ENCODE measurements at regions not wholly inside any gene's neighbourhood (a gene's known extent, or its start where the extent isn't known, plus 50 kb on each side); places are given as distances from the start of the nearest gene placed in this dataset.

DNA sequence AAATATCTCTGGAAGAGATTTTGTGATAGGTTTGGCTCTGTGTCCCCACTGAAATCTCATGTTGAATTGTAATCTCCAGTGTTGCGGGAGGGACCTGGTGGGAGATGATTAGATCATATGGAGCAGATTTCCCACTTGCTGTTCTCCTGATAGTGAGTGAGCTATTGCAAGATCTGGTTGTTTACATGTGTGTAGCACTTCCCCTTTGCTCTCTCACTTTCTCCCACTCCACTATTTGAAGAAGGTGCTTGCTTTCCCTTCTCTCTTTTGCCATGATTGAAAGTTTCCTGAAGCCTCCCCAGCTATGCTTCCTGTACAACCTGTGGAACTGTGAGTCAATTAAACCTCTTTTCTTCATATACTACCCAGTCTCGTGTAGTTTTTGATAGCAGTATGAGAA, 97.0 kb upstream of the FN1 start (continued):
- TF ChIP-seq HNRNPUL1 (IDR thresholded peaks at IDR 0.05; ENCODE audit: low read depth, low read length) (no peak), KLF9 (CRISPR knock-in tag; IDR thresholded peaks at IDR 0.05; ENCODE audit: low read depth) (no peak), FOSL1 (CRISPR knock-in tag; IDR thresholded peaks at IDR 0.05; ENCODE audit: borderline replicate concordance) (no peak), SNAI1 (CRISPR knock-in tag; IDR thresholded peaks at IDR 0.05; ENCODE audit: borderline replicate concordance) (no peak), GATAD2A (CRISPR knock-in tag; IDR thresholded peaks at IDR 0.05) (peak; percentile 65), AGO2 (optimal IDR thresholded peaks at IDR 0.05; ENCODE audit: low read depth, low read length) (no peak), MAF1 (CRISPR knock-in tag; IDR thresholded peaks at IDR 0.05; ENCODE audit: borderline replicate concordance) (no peak), NKX3-1 (CRISPR knock-in tag; IDR thresholded peaks at IDR 0.05) (no peak), CBX1 (IDR thresholded peaks at IDR 0.05; ENCODE audit: low read depth) (no peak), FOXC1 (CRISPR knock-in tag; IDR thresholded peaks at IDR 0.05; ENCODE audit: borderline replicate concordance) (no peak), ZFY (CRISPR knock-in tag; IDR thresholded peaks at IDR 0.05) (no peak), ZNF383 (CRISPR knock-in tag; IDR thresholded peaks at IDR 0.05; ENCODE audit: borderline replicate concordance) (no peak), ZNF232 (CRISPR knock-in tag; IDR thresholded peaks at IDR 0.05; ENCODE audit: borderline replicate concordance) (no peak), ZNF556 (CRISPR knock-in tag; IDR thresholded peaks at IDR 0.05; ENCODE audit: borderline replicate concordance) (no peak; the same call in 1 of the 2 replicates), ZNF17 (CRISPR knock-in tag; IDR thresholded peaks at IDR 0.05) (no peak), GPN1 (CRISPR knock-in tag; IDR thresholded peaks at IDR 0.05; ENCODE audit: borderline replicate concordance) (no peak), NR2C2 (CRISPR knock-in tag; IDR thresholded peaks at IDR 0.05; ENCODE audit: borderline replicate concordance) (no peak), SALL1 (CRISPR knock-in tag; IDR thresholded peaks at IDR 0.05) (no peak; the same call in 1 of the 2 replicates), SIN3B (IDR thresholded peaks at IDR 0.05; ENCODE audit: low read length) (no peak), PCBP1 (IDR thresholded peaks at IDR 0.05; ENCODE audit: borderline replicate concordance, low read depth, low read length) (no peak), PCBP2 (optimal IDR thresholded peaks at IDR 0.05; ENCODE audit: low read depth, low read length, poor library complexity, severe bottlenecking) (no peak), XRCC5 (optimal IDR thresholded peaks at IDR 0.05; ENCODE audit: low read length) (no peak), ZNF772 (CRISPR knock-in tag; IDR thresholded peaks at IDR 0.05) (no peak)
- TF ChIP-seq, protein P1, sequence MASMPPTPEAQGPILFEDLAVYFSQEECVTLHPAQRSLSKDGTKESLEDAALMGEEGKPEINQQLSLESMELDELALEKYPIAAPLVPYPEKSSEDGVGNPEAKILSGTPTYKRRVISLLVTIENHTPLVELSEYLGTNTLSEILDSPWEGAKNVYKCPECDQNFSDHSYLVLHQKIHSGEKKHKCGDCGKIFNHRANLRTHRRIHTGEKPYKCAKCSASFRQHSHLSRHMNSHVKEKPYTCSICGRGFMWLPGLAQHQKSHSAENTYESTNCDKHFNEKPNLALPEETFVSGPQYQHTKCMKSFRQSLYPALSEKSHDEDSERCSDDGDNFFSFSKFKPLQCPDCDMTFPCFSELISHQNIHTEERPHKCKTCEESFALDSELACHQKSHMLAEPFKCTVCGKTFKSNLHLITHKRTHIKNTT (CRISPR knock-in tag; IDR thresholded peaks at IDR 0.05): no peak
- TF ChIP-seq, protein P2, sequence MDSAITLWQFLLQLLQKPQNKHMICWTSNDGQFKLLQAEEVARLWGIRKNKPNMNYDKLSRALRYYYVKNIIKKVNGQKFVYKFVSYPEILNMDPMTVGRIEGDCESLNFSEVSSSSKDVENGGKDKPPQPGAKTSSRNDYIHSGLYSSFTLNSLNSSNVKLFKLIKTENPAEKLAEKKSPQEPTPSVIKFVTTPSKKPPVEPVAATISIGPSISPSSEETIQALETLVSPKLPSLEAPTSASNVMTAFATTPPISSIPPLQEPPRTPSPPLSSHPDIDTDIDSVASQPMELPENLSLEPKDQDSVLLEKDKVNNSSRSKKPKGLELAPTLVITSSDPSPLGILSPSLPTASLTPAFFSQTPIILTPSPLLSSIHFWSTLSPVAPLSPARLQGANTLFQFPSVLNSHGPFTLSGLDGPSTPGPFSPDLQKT (CRISPR knock-in tag; IDR thresholded peaks at IDR 0.05; ENCODE audit: borderline replicate concordance): no peak
- TF ChIP-seq, protein P3, sequence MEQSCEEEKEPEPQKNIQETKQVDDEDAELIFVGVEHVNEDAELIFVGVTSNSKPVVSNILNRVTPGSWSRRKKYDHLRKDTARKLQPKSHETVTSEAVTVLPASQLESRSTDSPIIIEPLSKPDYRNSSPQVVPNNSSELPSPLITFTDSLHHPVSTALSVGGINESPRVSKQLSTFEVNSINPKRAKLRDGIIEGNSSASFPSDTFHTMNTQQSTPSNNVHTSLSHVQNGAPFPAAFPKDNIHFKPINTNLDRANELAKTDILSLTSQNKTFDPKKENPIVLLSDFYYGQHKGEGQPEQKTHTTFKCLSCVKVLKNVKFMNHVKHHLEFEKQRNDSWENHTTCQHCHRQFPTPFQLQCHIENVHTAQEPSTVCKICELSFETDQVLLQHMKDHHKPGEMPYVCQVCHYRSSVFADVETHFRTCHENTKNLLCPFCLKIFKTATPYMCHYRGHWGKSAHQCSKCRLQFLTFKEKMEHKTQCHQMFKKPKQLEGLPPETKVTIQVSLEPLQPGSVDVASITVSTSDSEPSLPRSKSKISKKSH (CRISPR knock-in tag; IDR thresholded peaks at IDR 0.05; ENCODE audit: borderline replicate concordance): no peak
- TF ChIP-seq, protein P4, sequence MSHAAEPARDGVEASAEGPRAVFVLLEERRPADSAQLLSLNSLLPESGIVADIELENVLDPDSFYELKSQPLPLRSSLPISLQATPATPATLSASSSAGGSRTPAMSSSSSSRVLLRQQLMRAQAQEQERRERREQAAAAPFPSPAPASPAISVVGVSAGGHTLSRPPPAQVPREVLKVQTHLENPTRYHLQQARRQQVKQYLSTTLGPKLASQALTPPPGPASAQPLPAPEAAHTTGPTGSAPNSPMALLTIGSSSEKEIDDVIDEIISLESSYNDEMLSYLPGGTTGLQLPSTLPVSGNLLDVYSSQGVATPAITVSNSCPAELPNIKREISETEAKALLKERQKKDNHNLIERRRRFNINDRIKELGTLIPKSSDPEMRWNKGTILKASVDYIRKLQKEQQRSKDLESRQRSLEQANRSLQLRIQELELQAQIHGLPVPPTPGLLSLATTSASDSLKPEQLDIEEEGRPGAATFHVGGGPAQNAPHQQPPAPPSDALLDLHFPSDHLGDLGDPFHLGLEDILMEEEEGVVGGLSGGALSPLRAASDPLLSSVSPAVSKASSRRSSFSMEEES (CRISPR knock-in tag; IDR thresholded peaks at IDR 0.05): no peak
- TF ChIP-seq, protein P5, sequence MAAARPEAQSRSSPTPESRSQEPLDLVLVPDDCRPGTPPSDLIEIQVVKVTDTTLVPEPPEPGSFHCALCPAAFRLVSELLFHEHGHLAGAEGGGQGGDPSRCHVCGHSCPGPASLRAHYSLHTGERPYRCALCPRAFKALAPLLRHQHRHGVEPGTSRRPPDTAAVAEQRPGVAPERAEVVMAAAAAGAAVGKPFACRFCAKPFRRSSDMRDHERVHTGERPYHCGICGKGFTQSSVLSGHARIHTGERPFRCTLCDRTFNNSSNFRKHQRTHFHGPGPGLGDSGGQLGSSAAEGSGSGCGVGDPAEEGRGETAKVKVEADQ (CRISPR knock-in tag; IDR thresholded peaks at IDR 0.05; ENCODE audit: borderline replicate concordance): no peak

Measured in HepG2 (cell line).